IPS DF 6.9 (cell line): ENCODE measurements at regions not wholly inside any gene's neighbourhood (a gene's known extent, or its start where the extent isn't known, plus 50 kb on each side); places are given as distances from the start of the nearest gene placed in this dataset.

ENCODE experiments used
- DNase-seq: peaks from one replicate; pipeline ENCODE4 v3.0.0-alpha.2; 2013; ENCODE audit warnings: low read depth, low spot score
- H3K27ac ChIP-seq: one replicate; pipeline ENCODE4 v1.5.1; 2013; ENCODE audit warnings: low read length, control low read depth
- H3K27me3 ChIP-seq: 2 replicates; pipeline ENCODE4 v1.6.1; 2013; ENCODE audit warnings: mild to moderate bottlenecking, low read length; ENCODE audit not compliant: control insufficient read depth, insufficient read depth
- H3K36me3 ChIP-seq: 2 replicates; pipeline ENCODE4 v1.6.1; 2013; ENCODE audit warnings: low read length; ENCODE audit not compliant: control insufficient read depth, insufficient read depth
- H3K4me1 ChIP-seq: 2 replicates; pipeline ENCODE4 v1.6.1; 2013; ENCODE audit warnings: low read length; ENCODE audit not compliant: control insufficient read depth, insufficient read depth
- H3K4me3 ChIP-seq: 2 replicates; pipeline ENCODE4 v1.5.1; 2013; ENCODE audit warnings: mild to moderate bottlenecking, low read length
- H3K9me3 ChIP-seq: 2 replicates; pipeline ENCODE4 v1.6.1; 2013; ENCODE audit warnings: low read length, inconsistent platforms; ENCODE audit not compliant: control insufficient read depth, insufficient read depth
- WGBS: extraction: QIAGEN DNeasy Blood & Tissue Kit; methylation state at CpG from one replicate; pipeline ENCODE4 v1.1.7; 2013; ENCODE audit warnings: mixed read lengths, missing lambda C conversion rate; ENCODE audit not compliant: insufficient read length, insufficient coverage; 5-methylcytosine and 5-hydroxymethylcytosine counted together

DNA sequence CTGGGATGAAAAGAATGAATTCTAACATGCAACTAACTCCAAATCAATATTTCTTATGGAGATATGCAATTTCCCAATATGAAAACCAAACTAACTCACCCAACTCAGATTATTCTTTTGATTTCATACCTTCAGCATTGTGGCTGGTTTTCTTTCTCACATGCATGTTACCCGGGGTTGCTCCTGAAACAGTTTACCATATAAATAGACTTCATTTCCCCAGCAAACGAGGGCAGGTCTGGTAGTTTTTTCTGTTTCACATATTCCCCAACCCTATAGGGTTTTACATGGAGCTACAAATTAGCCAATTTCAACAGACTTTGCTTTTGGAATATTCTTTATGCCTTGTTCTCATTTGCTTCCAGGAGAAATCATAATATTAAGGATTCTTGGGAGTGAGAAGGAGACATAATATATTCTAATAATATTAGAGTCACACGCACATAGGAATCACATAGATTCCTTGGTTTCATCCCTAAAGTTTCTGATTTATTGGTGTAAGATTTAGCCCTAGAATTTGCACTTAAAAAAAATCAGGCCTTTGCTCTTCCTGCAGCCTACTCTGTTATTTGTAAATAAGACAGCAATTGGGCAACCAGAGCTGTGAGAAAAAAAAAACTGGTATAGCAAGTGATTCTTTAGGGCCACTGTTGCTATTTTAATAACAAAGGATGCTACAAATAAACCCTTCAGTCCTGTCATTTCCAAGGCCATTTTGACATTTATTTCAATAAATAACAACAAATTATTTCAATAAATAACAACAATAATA, 60.3 kb upstream of the FAM20A start:
- Histone ChIP-seq H3K36me3 (no peaks in the 10 kb centered on the region), H3K9me3 (no peaks in the 10 kb centered on the region), H3K4me3 (no peak overlapping the region), H3K27me3 (no peaks in the 10 kb centered on the region), H3K27ac (no peak overlapping the region), H3K4me1 (peaks cover 4% of the 10 kb centered on the region)
- WGBS = no CpG with 5 or more reads among the region's 3 CpGs
- DNase-seq = no peak

DNA sequence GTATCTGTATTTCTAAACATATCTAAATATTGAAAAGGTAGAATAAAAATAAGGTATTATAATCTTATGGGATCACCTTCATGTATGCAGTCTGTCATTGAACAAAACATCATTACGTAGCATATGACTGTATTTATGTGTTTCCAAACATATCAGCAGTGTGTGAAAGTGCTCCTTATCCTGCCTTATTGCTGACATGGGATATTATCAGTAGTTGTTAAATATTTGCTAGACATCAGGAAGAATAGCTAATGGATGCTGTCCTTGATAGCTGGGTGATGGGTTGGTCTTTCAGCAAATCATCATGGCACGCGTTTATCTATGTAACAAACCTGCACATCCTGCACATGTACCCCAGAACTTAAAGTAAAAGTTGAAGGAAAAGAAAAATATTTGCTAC, 59.1 kb upstream of the FAM20A start:
- no peaks in the 10 kb centered on the region for H3K36me3 ChIP-seq
- H3K27ac ChIP-seq = no peak overlapping the region
- no peaks in the 10 kb centered on the region for H3K27me3 ChIP-seq
- H3K4me3 ChIP-seq = no peak overlapping the region
- WGBS = no CpG with 5 or more reads among the region's 3 CpGs
- H3K4me1 ChIP-seq = peaks cover 4% of the 10 kb centered on the region
- no peaks in the 10 kb centered on the region for H3K9me3 ChIP-seq
- no peak for DNase-seq

DNA sequence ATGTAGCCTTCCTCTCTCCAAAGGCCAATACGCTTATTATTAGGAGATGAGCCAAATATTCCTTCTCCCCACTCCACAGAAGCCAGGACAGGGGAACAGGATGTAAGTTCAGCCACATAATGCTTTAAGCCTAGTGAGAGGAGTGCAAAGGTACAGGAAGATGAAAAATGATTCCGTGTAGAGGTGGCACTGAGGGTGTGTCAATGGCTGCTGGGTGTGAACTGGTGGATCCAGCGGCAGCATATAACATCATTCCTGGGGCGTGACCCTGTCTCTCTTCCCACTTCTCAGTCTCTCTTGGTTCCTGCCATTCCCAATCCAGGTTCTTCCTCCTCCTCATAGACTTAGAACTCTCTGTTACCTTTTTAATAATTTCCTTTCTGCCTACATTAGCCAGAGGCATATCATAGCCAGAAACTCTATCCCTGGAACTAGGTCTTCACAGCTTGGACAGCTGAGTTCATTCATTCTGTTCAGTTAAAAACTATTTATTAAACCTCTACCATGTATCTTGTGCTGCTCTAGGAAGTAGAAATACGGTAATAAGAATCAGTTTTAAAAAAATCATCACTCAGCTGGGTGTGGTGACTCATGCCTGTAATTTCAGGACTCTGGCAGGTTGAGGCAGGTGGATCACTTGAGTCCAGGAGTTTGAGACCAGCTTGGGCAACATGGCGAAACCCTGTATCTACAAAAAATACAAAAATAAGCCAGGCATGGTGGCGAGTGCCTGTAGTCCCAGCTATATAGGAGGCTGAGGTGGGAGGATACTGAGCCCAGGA, 58.0 kb upstream of the FAM20A start:
- Histone ChIP-seq H3K4me3 (no peak overlapping the region), H3K4me1 (peaks cover 4% of the 10 kb centered on the region), H3K9me3 (no peaks in the 10 kb centered on the region), H3K27ac (no peak overlapping the region), H3K36me3 (no peaks in the 10 kb centered on the region), H3K27me3 (no peaks in the 10 kb centered on the region)
- DNase-seq = no peak
- WGBS = no CpG with 5 or more reads among the region's 7 CpGs

DNA sequence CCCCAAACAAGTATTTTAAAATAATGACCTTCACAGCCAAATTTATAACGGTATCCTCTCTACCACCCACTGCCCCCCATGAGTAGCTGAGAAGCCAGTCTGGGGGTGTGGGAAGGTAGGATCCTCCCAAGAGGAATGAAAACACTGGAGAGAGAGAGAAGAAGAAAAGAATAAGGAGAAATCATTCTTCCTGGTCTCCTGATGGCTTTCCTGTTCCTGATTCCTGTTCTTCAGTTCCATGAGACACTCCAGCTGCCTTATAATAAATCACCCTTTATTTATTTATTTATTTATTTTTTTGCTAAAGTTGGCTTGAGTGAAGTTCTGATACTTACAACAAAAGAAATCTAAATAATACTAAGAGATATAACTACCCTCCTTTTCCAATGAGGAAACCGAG, 56.4 kb upstream of the FAM20A start:
- no peaks in the 10 kb centered on the region for H3K36me3 ChIP-seq
- WGBS = no CpG with 5 or more reads among the region's 2 CpGs
- H3K27ac ChIP-seq = no peak overlapping the region
- H3K4me3 ChIP-seq = no peak overlapping the region
- peaks cover 4% of the 10 kb centered on the region for H3K4me1 ChIP-seq
- H3K27me3 ChIP-seq = no peaks in the 10 kb centered on the region
- DNase-seq = no peak
- H3K9me3 ChIP-seq = no peaks in the 10 kb centered on the region

DNA sequence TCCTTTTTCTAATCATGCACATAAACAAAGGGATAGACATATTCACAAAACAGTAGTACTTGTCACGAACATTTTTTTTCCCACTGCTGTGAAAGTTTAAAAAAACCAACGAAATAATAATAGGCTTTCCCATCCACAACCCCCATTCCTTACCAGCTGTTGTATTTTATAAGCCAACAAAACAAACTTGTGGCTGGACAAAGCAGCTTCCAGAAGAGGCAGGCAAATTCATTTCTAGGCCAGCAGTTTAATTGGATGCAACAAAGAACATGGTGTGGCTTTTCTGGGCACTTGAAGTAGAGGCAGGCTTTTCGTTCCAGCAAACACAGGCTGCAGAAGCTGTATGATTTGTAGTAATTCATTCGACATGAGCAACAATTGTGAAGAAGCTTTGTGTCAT, 56.0 kb upstream of the FAM20A start:
- Histone ChIP-seq H3K27ac (no peak overlapping the region), H3K9me3 (no peaks in the 10 kb centered on the region), H3K4me1 (0 out of 2 replicates have a peak, but pooled peaks cover 1% of the 10 kb centered on the region), H3K36me3 (no peaks in the 10 kb centered on the region), H3K4me3 (no peak overlapping the region), H3K27me3 (no peaks in the 10 kb centered on the region)
- WGBS = no CpG with 5 or more reads among the region's 4 CpGs
- DNase-seq = no peak

DNA sequence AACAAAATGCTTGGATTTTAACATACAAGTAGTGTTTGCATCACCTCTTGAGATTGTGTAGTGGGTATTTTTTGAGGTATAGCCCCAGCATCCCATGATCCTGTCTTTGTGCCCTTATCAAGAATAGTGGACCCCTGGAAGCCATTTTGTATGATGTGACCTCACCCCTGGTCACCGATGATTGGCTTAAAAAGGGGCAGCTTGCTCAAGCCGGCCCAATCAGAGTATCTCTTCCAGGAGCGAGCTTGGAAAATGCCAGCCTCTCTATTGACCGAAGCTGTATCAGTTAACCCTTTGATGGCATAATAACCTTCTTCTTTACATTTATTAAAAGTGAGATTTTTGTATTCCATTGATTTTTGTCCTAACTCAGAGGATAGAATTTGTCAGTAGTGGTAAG, 55.5 kb upstream of the FAM20A start:
- WGBS = no CpG with 5 or more reads among the region's 4 CpGs
- H3K4me3 ChIP-seq = no peak overlapping the region
- no peak overlapping the region for H3K27ac ChIP-seq
- no peak for DNase-seq
- no peaks in the 10 kb centered on the region for H3K9me3 ChIP-seq
- H3K4me1 ChIP-seq = 0 out of 2 replicates have a peak, but pooled peaks cover 1% of the 10 kb centered on the region
- H3K36me3 ChIP-seq = no peaks in the 10 kb centered on the region
- no peaks in the 10 kb centered on the region for H3K27me3 ChIP-seq
